HS-27A (cell line): ENCODE measurements at regions not wholly inside any gene's neighbourhood (a gene's known extent, or its start where the extent isn't known, plus 50 kb on each side); places are given as distances from the start of the nearest gene placed in this dataset.

Experiments
- DNase-seq: peaks from one replicate; pipeline ENCODE4 v3.0.0-alpha.2; 2012; ENCODE audit warnings: low read depth, missing footprints

DNA sequence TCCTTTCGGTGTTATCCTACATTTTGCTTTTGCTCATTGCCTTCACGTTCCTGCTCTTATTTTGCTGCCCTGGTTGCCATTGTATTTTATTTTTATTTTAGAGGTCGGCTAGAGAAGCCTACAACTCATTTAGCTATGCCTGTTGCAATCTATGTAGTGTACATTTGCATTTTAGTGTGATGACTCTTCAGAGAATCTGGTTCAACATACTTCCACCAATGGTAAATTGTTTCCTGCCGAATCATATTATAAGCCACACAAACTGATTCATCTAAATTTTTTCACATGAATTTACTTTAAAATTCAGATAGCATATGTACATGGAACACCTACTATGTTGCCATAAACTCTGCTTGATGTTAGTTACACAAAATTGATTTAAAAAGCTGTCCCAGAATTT, 1596.9 kb downstream of the PLA2G4A start:
- DNase-seq, result peak; percentile 47

GRCh38 chr1:188426561-188426960, 1597.8 kb downstream of the PLA2G4A start:
- no peak for DNase-seq

DNA sequence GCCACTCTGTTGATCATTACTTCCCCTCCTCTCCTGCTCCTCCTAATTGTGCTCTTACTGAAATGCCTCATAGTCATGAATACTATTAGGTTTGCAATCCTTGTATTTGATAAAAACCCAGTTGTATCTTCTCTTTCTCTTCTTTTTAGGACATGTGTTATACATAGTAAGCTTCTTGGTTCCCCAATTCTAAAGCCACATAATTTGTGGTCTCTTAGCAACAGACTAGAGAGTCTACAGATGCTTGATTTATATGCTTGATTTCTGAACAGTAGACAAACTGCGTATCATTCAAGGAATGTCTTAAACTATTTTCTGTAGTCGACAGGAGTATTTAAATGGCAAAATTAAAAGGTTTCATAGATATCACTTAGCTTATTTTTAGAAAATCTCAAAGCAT, 1598.9 kb downstream of the PLA2G4A start:
- DNase-seq, result no peak

- no peak for DNase-seq
Measured at GRCh38 chr1:188429386-188429785, 1600.6 kb downstream of the PLA2G4A start.

- DNase-seq, result no peak
Measured at GRCh38 chr1:188432427-188432826, 1603.7 kb downstream of the PLA2G4A start.

DNA sequence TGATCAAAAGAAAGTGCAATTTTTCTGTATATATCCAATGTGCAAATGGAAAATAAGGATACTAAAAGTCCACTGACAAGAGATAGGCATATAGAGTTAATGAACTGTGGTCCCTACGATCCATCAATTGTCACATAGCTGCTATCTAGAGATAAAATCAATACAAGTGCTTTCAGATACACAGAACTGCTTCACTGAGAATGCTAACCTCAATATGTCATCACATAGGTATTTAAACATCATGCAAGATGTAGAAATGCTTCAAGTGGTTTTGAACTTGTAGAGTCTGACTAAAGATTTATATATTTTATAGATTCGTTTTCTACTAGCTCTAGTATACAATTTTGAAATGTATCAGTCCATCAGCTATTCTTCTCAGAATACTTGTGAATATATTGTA, 1604.7 kb downstream of the PLA2G4A start:
- peak; percentile 48 for DNase-seq

DNA sequence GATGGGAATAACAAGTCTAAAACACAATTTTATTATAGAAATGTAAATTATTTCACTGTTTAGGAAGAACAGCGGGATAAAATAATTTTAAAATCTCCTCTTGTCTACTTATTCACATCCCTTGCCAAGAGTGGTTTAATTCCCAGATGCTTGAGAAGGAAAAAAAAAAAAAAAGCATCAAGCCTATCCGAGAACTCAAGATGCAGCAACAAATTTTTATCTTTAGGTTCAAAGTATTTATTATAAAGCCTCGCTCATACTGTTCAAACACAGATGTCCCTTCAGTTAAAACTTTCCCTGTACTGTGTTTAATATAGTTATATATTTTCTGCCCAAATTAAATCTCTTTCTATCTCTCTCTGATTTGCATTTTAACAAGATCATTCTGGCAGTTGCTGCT, 1615.8 kb downstream of the PLA2G4A start:
- DNase-seq, result no peak

GRCh38 chr1:188462837-188463236, 1634.1 kb downstream of the PLA2G4A start:
- DNase-seq, result no peak

GRCh38 chr1:188463919-188464318, 1635.2 kb downstream of the PLA2G4A start:
- no peak for DNase-seq

GRCh38 chr1:188466539-188466938, 1637.8 kb downstream of the PLA2G4A start:
- DNase-seq, result no peak

DNA sequence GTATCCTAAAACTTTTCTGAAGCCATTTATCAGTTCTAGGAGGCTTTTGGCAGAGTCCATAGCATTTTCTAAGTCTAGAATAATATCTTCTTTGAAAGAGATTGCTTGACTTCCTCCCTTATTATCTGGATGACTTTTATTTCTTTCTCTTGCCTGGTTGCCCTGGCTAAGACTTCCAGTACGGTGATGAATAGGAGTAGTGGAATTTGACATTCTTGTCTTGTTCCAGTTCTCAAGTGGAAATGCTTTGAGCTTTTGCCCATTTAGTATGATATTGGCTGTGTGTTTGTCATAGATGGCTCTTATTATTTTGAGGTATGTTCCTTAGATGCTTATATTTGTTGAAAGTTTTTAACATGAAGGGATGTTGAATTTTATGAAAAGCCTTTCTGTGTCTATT, 1647.9 kb downstream of the PLA2G4A start:
- DNase-seq, result no peak

GRCh38 chr1:188489336-188490112, 1660.8 kb downstream of the PLA2G4A start:
- DNase-seq, result peak; percentile 75

GRCh38 chr1:188496506-188496905, 1667.8 kb downstream of the PLA2G4A start:
- DNase-seq, result no peak

DNA sequence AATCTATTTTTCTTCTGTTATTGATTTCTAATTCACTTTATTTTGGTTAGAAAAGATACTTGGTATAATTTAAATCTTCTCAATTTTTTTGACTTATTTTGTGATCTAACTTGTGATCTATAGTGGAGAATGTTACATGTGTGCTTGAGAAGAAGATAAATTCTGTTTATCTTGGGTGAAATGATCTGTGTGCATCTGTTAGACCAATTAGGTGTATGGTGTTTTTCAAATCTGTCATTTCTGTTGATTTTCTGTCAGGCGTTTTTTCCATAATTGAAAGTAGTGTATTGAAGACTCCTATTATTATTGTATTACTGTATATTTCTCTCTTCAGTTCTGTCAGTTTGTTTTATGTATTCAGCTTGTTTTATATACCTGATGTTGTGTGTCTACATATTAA, 1668.3 kb downstream of the PLA2G4A start:
- DNase-seq, result no peak

GRCh38 chr1:188499690-188500089, 1670.9 kb downstream of the PLA2G4A start:
- DNase-seq, result no peak

DNA sequence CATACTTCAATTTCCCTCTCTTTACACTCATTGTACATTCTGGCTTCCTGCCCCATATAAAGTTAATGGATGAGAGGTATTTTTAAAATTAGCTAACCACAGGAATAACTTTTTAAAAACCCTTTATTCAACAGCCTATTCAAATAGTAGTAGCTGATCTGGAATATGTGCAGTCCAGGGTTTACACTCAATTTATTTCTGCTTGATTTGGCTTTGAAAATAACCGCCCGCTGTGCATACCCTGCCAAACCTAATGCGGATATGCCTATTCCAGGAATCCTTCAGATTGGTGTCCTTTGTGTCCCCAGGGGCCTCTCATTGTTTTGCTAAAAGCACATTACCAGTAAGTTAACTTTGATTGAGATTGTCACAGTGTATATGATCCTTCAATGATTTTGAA, 1686.2 kb downstream of the PLA2G4A start:
- no peak for DNase-seq

- DNase-seq, result no peak
Measured at GRCh38 chr1:188517139-188517538, 1688.4 kb downstream of the PLA2G4A start.

- DNase-seq, result no peak
Measured at GRCh38 chr1:188551176-188551575, 1722.4 kb downstream of the PLA2G4A start.

DNA sequence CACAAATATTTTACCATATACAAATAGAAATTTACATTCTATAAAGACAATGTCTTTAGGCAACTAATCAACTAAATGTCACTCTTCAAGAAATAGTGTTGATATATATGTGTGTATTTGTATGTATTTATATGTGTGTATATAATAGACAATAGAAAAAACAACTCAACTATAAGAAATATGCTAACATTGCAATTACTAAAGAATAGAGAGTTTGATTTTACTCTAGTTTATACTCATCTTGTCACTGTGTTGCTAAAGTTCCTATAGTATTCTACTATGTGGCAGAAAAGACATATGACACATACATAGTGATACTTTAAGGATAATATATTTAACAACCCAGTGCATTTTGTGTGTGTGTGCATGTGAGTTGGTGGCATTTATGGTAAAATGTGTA, 1728.3 kb downstream of the PLA2G4A start:
- DNase-seq, result no peak

DNA sequence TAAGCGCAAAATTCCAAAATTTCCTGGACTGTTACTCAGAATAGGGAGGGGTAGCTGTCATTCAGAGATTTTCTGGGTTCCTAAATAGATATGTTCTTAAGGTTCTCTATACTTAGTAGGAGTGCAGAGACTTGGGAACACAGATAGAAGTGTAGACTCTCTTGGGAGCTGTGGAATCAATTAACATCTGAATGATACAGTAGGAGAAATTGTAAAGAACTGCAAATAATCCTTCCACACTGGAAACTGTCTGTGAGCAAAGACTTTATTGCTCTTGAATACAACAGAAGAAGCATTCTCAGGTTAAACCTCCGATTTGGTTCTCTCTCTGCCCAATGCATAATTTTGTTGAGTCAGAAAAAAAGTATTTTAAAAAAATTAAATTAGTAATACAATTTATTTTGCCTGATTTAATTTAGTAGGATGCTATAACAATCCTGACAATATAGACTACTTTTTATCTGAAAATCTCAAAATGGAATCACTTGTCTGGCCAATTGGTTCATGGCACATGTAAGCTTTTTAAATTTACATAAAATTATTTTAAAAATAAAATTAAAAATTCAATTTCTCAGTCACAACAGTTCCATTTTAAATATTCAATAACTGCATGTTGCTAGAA, 1754.3 kb downstream of the PLA2G4A start:
- DNase-seq, result no peak

DNA sequence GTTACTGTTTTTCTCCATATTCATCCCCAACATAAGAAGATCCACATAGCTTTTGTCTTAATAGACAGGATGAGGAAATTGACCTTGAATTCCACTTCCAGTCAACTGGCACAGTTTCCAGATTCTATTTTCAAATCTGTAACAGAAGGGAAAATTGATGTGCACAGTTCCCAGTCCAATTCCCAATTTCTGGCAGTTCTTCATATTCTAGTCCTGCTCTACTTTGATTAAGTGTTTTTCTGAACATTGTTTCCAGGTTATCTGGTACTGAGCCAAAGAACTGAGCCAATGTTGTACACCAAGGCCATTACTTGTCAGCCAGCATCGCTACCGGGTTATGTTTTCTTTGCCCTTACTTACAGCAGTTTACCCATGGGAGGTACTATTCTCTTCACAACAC, 1755.4 kb downstream of the PLA2G4A start:
- DNase-seq, result no peak

GRCh38 chr1:188590641-188591040, 1761.9 kb downstream of the PLA2G4A start:
- DNase-seq, result no peak

GRCh38 chr1:188594542-188595235, 1765.9 kb downstream of the PLA2G4A start:
- no peak for DNase-seq
